WTC11 (cell line): ENCODE measurements at regions not wholly inside any gene's neighbourhood (a gene's known extent, or its start where the extent isn't known, plus 50 kb on each side); places are given as distances from the start of the nearest gene placed in this dataset.

Experiments
- ATF3 ChIP-seq: sonication (generic); formaldehyde crosslinking; conservative IDR thresholded peaks from 2 replicates; pipeline ENCODE4 v1.8.1; 2022; ENCODE audit warnings: mild to moderate bottlenecking, missing genetic modification reagents
- CBFB ChIP-seq: sonication (generic); formaldehyde crosslinking; IDR thresholded peaks from 2 replicates; pipeline ENCODE4 v1.8.1; 2022; ENCODE audit warnings: mild to moderate bottlenecking, low read depth, missing genetic modification reagents
- CREB1 ChIP-seq: sonication (generic); formaldehyde crosslinking; IDR thresholded peaks from 2 replicates; pipeline ENCODE4 v1.8.0; 2023; ENCODE audit warnings: mild to moderate bottlenecking, missing genetic modification reagents
- CREM ChIP-seq: sonication (generic); formaldehyde crosslinking; IDR thresholded peaks from 2 replicates; pipeline ENCODE4 v1.8.1; 2022; ENCODE audit warnings: mild to moderate bottlenecking, missing genetic modification reagents, moderate library complexity
- FOXP1 ChIP-seq: sonication (generic); formaldehyde crosslinking; IDR thresholded peaks from 2 replicates; pipeline ENCODE4 v1.8.0; 2022; ENCODE audit warnings: missing genetic modification reagents, mild to moderate bottlenecking, moderate library complexity, borderline replicate concordance
- MYBL2 ChIP-seq: sonication (generic); formaldehyde crosslinking; IDR thresholded peaks from 2 replicates; pipeline ENCODE4 v1.8.1; 2023; ENCODE audit warnings: mild to moderate bottlenecking, moderate library complexity, missing genetic modification reagents
- NFE2L1 ChIP-seq: sonication (generic); formaldehyde crosslinking; IDR thresholded peaks from 2 replicates; pipeline ENCODE4 v1.8.1; 2023; ENCODE audit warnings: missing genetic modification reagents
- NR3C1 ChIP-seq: sonication (generic); formaldehyde crosslinking; conservative IDR thresholded peaks from 2 replicates; pipeline ENCODE4 v1.8.1; 2023; ENCODE audit warnings: low read depth, mild to moderate bottlenecking, missing genetic modification reagents
- SMAD3 ChIP-seq: sonication (generic); formaldehyde crosslinking; IDR thresholded peaks from 2 replicates; pipeline ENCODE4 v1.8.0; 2022; ENCODE audit warnings: missing genetic modification reagents, mild to moderate bottlenecking, borderline replicate concordance
- ZBTB21 ChIP-seq: sonication (generic); formaldehyde crosslinking; IDR thresholded peaks from 2 replicates; pipeline ENCODE4 v1.8.1; 2023; ENCODE audit warnings: mild to moderate bottlenecking, missing genetic modification reagents, borderline replicate concordance
- ZNF512 ChIP-seq: sonication (generic); formaldehyde crosslinking; IDR thresholded peaks from 2 replicates; pipeline ENCODE4 v1.8.1; 2022; ENCODE audit warnings: missing genetic modification reagents, borderline replicate concordance
- TF ChIP-seq, protein P1 (sequence below): fragments of 200-600 bp; IDR thresholded peaks from 2 replicates; pipeline ENCODE4 v1.8.0; 2022; ENCODE audit warnings: antibody characterized with exemption
- TF ChIP-seq, protein P2 (sequence below): sonication (generic); formaldehyde crosslinking; IDR thresholded peaks from 2 replicates; pipeline ENCODE4 v1.8.1; 2023; ENCODE audit warnings: mild to moderate bottlenecking, missing genetic modification reagents, moderate library complexity
- TF ChIP-seq, protein P3 (sequence below): sonication (generic); formaldehyde crosslinking; IDR thresholded peaks from 2 replicates; pipeline ENCODE4 v1.8.1; 2023; ENCODE audit warnings: mild to moderate bottlenecking, missing genetic modification reagents

DNA sequence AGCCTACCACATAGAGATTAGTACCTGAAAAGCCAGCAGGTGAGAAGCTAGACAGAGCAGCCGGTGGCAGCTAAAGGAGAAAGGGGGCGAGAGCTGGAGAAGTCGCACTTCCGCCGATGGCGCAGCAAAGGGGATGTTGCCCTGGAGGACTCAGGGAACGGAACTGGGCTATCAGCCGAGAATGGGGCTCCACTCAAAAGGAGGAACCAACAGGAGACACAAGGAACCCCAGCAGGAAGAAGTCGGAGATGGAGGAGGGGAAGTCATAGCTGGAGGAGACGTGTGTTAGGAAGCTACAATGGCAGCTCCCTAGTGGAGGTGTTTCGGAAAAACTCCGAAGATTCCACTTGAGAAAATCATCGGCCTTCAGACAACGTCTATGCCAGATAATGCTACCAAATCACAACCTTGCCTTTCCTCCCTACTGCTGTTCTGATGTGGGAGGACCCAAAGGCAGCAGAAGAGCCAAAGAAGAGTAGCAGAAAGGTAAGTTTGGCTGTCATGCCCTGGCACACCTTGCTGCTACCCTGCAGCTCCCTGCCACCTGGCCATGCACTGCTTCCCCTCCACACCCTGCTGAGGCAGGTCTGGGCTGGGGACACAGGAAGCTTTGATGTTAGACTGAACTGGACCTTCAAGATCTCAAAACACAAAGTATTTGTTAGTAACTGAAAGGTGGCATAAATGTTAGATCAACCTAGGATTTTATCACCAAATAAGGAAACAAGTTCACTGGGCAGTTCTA, 127.9 kb downstream of the DLEU7 start:
- TF ChIP-seq, protein P1, sequence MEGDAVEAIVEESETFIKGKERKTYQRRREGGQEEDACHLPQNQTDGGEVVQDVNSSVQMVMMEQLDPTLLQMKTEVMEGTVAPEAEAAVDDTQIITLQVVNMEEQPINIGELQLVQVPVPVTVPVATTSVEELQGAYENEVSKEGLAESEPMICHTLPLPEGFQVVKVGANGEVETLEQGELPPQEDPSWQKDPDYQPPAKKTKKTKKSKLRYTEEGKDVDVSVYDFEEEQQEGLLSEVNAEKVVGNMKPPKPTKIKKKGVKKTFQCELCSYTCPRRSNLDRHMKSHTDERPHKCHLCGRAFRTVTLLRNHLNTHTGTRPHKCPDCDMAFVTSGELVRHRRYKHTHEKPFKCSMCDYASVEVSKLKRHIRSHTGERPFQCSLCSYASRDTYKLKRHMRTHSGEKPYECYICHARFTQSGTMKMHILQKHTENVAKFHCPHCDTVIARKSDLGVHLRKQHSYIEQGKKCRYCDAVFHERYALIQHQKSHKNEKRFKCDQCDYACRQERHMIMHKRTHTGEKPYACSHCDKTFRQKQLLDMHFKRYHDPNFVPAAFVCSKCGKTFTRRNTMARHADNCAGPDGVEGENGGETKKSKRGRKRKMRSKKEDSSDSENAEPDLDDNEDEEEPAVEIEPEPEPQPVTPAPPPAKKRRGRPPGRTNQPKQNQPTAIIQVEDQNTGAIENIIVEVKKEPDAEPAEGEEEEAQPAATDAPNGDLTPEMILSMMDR, result no peak
- TF ChIP-seq SMAD3 (CRISPR knock-in tag), result no peak
- TF ChIP-seq NFE2L1 (CRISPR knock-in tag), result no peak
- TF ChIP-seq ZNF512, result no peak
- no peak for TF ChIP-seq ATF3
- TF ChIP-seq FOXP1 (CRISPR knock-in tag), result no peak
- no peak for TF ChIP-seq CREB1 (CRISPR knock-in tag)
- no peak for TF ChIP-seq ZBTB21 (CRISPR knock-in tag)
- TF ChIP-seq, protein P2, sequence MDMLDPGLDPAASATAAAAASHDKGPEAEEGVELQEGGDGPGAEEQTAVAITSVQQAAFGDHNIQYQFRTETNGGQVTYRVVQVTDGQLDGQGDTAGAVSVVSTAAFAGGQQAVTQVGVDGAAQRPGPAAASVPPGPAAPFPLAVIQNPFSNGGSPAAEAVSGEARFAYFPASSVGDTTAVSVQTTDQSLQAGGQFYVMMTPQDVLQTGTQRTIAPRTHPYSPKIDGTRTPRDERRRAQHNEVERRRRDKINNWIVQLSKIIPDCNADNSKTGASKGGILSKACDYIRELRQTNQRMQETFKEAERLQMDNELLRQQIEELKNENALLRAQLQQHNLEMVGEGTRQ, result no peak
- TF ChIP-seq NR3C1, result no peak
- TF ChIP-seq CBFB, result no peak
- TF ChIP-seq MYBL2 (CRISPR knock-in tag), result no peak
- TF ChIP-seq, protein P3, sequence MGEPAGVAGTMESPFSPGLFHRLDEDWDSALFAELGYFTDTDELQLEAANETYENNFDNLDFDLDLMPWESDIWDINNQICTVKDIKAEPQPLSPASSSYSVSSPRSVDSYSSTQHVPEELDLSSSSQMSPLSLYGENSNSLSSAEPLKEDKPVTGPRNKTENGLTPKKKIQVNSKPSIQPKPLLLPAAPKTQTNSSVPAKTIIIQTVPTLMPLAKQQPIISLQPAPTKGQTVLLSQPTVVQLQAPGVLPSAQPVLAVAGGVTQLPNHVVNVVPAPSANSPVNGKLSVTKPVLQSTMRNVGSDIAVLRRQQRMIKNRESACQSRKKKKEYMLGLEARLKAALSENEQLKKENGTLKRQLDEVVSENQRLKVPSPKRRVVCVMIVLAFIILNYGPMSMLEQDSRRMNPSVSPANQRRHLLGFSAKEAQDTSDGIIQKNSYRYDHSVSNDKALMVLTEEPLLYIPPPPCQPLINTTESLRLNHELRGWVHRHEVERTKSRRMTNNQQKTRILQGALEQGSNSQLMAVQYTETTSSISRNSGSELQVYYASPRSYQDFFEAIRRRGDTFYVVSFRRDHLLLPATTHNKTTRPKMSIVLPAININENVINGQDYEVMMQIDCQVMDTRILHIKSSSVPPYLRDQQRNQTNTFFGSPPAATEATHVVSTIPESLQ (CRISPR knock-in tag), result no peak
- TF ChIP-seq CREM (CRISPR knock-in tag), result no peak
